ENCODE measurements at regions not wholly inside any gene's neighbourhood (a gene's known extent, or its start where the extent isn't known, plus 50 kb on each side); places are given as distances from the start of the nearest gene placed in this dataset.
"Not testable (repeated sequence)": the region's sequence is repeated elsewhere in the genome, so short reads cannot be mapped to it uniquely, and the experiment has no call there.

GRCh38 chr12:74317078-74317601 lies 220.5 kb upstream of the ATXN7L3B start:
- DNase-seq, result no peak

GRCh38 chr12:74317741-74318140 lies 219.9 kb upstream of the ATXN7L3B start:
- DNase-seq, result no peak

GRCh38 chr12:74319886-74320285 lies 217.7 kb upstream of the ATXN7L3B start:
- DNase-seq, result no peak

- DNase-seq, result no peak
Measured at GRCh38 chr12:74321381-74321780, 216.3 kb upstream of the ATXN7L3B start.

GRCh38 chr12:74322792-74323191 lies 214.8 kb upstream of the ATXN7L3B start:
- no peak for DNase-seq

- DNase-seq, result no peak
Measured at GRCh38 chr12:74328623-74329022, 209.0 kb upstream of the ATXN7L3B start.

- no peak for DNase-seq
Measured at GRCh38 chr12:74334780-74335179, 202.9 kb upstream of the ATXN7L3B start.

- DNase-seq, result no peak
Measured at GRCh38 chr12:74337951-74338350, 199.7 kb upstream of the ATXN7L3B start.

- DNase-seq, result no peak
Measured at GRCh38 chr12:74339211-74339610, 198.4 kb upstream of the ATXN7L3B start.

- DNase-seq, result no peak
Measured at GRCh38 chr12:74349925-74350324, 187.7 kb upstream of the ATXN7L3B start.

- DNase-seq, result no peak
Measured at GRCh38 chr12:74365178-74365964, 172.3 kb upstream of the ATXN7L3B start.

- no peak for DNase-seq
Measured at GRCh38 chr12:74370608-74371216, 166.9 kb upstream of the ATXN7L3B start.

GRCh38 chr12:74379114-74379513 lies 158.5 kb upstream of the ATXN7L3B start:
- DNase-seq, result no peak

- no peak for DNase-seq
Measured at GRCh38 chr12:74381958-74382357, 155.7 kb upstream of the ATXN7L3B start.

GRCh38 chr12:74382983-74383382 lies 154.7 kb upstream of the ATXN7L3B start:
- no peak for DNase-seq

- no peak for DNase-seq
Measured at GRCh38 chr12:74391283-74391682, 146.4 kb upstream of the ATXN7L3B start.

GRCh38 chr12:74393272-74393671 lies 144.4 kb upstream of the ATXN7L3B start:
- no peak for DNase-seq

- DNase-seq, result no peak
Measured at GRCh38 chr12:74394647-74395046, 143.0 kb upstream of the ATXN7L3B start.

GRCh38 chr12:74401035-74401434 lies 136.6 kb upstream of the ATXN7L3B start:
- DNase-seq, result no peak

- no peak for DNase-seq
Measured at GRCh38 chr12:74401966-74402365, 135.7 kb upstream of the ATXN7L3B start.

- not testable (repeated sequence) for DNase-seq
Measured at GRCh38 chr12:74403221-74403470, 134.5 kb upstream of the ATXN7L3B start.

GRCh38 chr12:74408601-74409166 lies 129.0 kb upstream of the ATXN7L3B start:
- no peak for DNase-seq

GRCh38 chr12:74412606-74413230 lies 124.9 kb upstream of the ATXN7L3B start:
- no peak for DNase-seq

GRCh38 chr12:74415633-74416032 lies 122.0 kb upstream of the ATXN7L3B start:
- DNase-seq, result no peak

All from KG1 (cell line).